Lower lobe of right lung (tissue), 2 donors: ENCODE measurements at regions not wholly inside any gene's neighbourhood (a gene's known extent, or its start where the extent isn't known, plus 50 kb on each side); places are given as distances from the start of the nearest gene placed in this dataset.
"Not testable (repeated sequence)": the region's sequence is repeated elsewhere in the genome, so short reads cannot be mapped to it uniquely, and the experiment has no call there.

ENCODE experiments used
- ATAC-seq, 2 donors: fragments of 200-7000 bp; cut with Tn5 transposase; one replicate each; pipeline ENCODE4 v1.9.1; 2020 to 2022; ENCODE audit warnings: mild to moderate bottlenecking in 2 of 2, moderate library complexity in 2 of 2
- DNase-seq: peaks from one replicate; pipeline ENCODE4 v3.0.0-alpha.2; 2020
- H3K27ac ChIP-seq: fragments of 200-600 bp; one replicate; pipeline ENCODE4 v1.8.0; 2022
- H3K27me3 ChIP-seq: fragments of 200-600 bp; one replicate; pipeline ENCODE4 v1.8.0; 2022; ENCODE audit warnings: low read depth
- H3K36me3 ChIP-seq: fragments of 200-600 bp; one replicate; pipeline ENCODE4 v1.8.0; 2022; ENCODE audit warnings: mild to moderate bottlenecking
- H3K4me1 ChIP-seq: fragments of 200-600 bp; one replicate; pipeline ENCODE4 v1.8.0; 2022
- H3K4me3 ChIP-seq: fragments of 200-600 bp; one replicate; pipeline ENCODE4 v1.8.0; 2022; ENCODE audit warnings: mild to moderate bottlenecking
- H3K9me3 ChIP-seq: fragments of 200-600 bp; one replicate; pipeline ENCODE4 v1.8.0; 2022
- intact Hi-C: fragments of 100-400 bp; cut with DNase I; formaldehyde crosslinking; loops from one replicate; pipeline ENCODE4 v1.11.0; 2022
- TF ChIP-seq, protein P1 (sequence below): fragments of 200-600 bp; IDR thresholded peaks from one replicate; pipeline ENCODE4 v1.8.0; 2022; ENCODE audit warnings: antibody characterized with exemption, mild to moderate bottlenecking
- donor health status: DM: no; HTN: yes; CAD: no; lungs with severe emphysema.

DNA sequence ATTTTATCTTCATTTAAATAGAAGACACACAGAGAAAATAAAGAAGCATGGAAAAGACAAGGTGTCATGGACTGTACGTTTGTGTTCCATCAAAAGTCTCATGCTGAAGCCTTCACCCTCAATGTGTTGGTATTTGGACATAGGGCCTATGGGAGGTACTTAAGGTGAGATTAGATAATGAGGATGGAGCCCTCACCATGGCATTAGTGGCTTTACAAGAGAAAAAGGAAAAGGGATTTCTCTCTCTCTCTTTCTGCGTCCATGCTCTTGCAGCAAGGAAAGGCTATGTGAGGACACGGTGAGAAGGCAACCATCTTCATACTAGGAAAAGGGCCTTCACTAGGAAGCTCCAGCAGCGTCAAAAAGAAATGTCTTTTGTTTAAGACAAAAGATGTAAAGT is 797.0 kb upstream of the CDH10 start:
- Histone ChIP-seq H3K36me3 (no peaks in the 10 kb centered on the region), H3K27me3 (no peaks in the 10 kb centered on the region), H3K4me1 (no peaks in the 10 kb centered on the region), H3K4me3 (no peak overlapping the region), H3K27ac (no peak overlapping the region), H3K9me3 (no peaks in the 10 kb centered on the region)
- TF ChIP-seq, protein P1, sequence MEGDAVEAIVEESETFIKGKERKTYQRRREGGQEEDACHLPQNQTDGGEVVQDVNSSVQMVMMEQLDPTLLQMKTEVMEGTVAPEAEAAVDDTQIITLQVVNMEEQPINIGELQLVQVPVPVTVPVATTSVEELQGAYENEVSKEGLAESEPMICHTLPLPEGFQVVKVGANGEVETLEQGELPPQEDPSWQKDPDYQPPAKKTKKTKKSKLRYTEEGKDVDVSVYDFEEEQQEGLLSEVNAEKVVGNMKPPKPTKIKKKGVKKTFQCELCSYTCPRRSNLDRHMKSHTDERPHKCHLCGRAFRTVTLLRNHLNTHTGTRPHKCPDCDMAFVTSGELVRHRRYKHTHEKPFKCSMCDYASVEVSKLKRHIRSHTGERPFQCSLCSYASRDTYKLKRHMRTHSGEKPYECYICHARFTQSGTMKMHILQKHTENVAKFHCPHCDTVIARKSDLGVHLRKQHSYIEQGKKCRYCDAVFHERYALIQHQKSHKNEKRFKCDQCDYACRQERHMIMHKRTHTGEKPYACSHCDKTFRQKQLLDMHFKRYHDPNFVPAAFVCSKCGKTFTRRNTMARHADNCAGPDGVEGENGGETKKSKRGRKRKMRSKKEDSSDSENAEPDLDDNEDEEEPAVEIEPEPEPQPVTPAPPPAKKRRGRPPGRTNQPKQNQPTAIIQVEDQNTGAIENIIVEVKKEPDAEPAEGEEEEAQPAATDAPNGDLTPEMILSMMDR: no peak
- intact Hi-C loops: no loop called here
- no peak for ATAC-seq
- DNase-seq: no peak

DNA sequence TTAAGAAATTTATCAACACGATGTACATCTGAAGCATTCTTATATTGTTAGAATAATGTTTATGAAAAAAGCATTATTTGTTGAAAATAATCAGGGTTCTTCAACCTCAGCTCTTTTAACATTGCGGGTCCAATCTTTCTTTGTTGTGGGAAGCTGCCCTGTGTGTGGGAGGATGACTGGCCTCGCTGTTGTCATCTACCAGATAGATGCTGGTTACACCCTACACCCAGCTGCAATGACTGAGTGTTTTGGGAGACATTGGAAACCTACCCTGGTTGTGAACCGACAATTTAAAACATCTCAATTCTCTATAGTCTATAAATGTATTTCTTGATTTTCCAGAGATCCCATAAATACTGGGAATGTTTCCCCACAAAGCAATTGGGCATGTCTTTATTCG is 794.2 kb upstream of the CDH10 start:
- no peak for ATAC-seq
- H3K27ac ChIP-seq: no peak overlapping the region
- intact Hi-C loops: no loop called here

DNA sequence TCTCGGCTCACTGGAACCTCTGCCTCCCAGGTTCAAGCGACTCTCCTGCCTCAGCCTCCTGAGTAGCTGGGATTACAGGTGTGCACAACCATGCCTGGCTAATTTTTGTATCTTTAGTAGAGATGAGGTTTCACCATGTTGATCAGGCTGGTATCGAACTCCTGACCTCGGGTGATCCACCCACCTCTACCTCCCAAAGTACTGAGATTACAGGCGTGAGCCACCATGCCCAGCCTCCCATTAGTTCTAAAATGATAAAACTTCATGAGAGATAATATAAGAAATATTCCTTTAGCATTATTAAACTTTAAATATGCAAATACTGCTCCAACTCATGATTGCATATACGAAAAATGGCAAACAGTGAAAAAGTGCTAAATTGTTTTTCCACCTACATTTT is 793.6 kb upstream of the CDH10 start:
- H3K9me3 ChIP-seq, H3K4me3 ChIP-seq, H3K36me3 ChIP-seq, H3K27me3 ChIP-seq, ATAC-seq, H3K4me1 ChIP-seq, intact Hi-C loops, DNase-seq, H3K27ac ChIP-seq: not testable (repeated sequence)

More for the DNA sequence above, 794.2 kb upstream of the CDH10 start:
- TF ChIP-seq, protein P1: no peak
- no peak overlapping the region for H3K4me3 ChIP-seq
- no peaks in the 10 kb centered on the region for H3K27me3 ChIP-seq
- H3K36me3 ChIP-seq: no peaks in the 10 kb centered on the region
- no peaks in the 10 kb centered on the region for H3K4me1 ChIP-seq
- DNase-seq: no peak
- H3K9me3 ChIP-seq: no peaks in the 10 kb centered on the region

DNA sequence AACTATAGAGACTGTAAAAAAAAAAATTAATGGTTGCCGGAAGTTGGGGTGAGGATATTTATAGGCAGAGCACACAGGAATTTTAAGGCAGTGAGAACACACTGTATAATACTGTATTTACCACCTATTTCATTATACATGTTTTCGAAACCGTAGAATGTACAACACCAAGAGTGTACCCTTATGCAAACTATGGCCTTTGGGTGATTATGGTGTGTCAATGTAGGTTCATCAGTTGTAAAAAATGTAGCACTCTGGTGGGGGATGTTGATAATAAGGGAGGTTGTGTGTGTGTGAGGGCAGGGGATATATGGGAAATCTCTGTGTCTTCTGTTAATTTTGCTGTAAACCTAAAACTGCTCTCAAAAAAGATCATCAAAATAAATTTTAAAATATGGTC is 791.7 kb upstream of the CDH10 start:
- Histone ChIP-seq H3K36me3 (no peaks in the 10 kb centered on the region), H3K27me3 (no peaks in the 10 kb centered on the region), H3K4me3 (no peak overlapping the region), H3K4me1 (no peaks in the 10 kb centered on the region), H3K27ac (no peak overlapping the region), H3K9me3 (no peaks in the 10 kb centered on the region)
- TF ChIP-seq, protein P1: no peak
- ATAC-seq (no peak), DNase-seq (no peak)
- intact Hi-C loops: no loop called here

DNA sequence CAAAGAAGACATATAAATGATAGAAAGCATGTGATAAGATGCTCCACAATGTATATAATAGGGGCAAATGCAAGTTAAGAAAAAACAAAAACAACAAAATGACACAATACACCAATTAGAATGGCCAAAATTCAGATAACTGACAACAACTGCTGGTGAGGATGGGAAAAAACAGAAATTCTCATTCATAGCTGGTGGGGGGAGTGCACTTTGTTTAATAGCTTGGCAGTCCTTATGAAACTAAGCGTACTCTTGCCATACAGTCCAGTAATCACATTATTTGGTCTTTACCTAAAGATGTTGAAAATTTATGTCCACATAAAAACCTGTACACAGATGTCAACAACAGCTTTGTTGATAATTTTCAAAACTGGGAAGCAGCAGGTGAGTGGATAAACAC is 791.1 kb upstream of the CDH10 start:
- no peak for DNase-seq
- Histone ChIP-seq H3K9me3 (no peaks in the 10 kb centered on the region), H3K36me3 (no peaks in the 10 kb centered on the region), H3K4me1 (no peaks in the 10 kb centered on the region), H3K27ac (no peak overlapping the region), H3K27me3 (no peaks in the 10 kb centered on the region), H3K4me3 (no peak overlapping the region)
- TF ChIP-seq, protein P1: no peak
- no peak for ATAC-seq
- intact Hi-C loops: no loop called here

DNA sequence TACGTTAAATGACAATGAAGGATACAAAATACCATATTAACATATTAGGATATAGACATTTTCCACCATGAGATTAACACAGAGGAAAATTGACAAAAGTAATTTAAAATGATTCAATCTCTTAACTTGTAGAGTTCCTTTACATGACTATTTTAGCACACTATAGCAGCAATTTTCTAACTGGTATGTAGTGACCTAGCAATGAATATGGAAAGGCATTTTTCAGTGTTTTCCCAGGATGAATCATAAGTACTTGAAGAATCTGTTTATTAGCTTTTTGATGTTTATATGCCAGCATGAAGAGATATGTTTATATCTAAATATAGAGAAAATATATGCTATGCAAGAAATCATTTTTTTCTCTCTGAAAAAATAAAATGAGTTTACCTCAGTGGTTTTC is 782.5 kb upstream of the CDH10 start:
- TF ChIP-seq, protein P1: no peak
- Histone ChIP-seq H3K4me1 (no peaks in the 10 kb centered on the region), H3K4me3 (no peak overlapping the region), H3K9me3 (no peaks in the 10 kb centered on the region), H3K27me3 (no peaks in the 10 kb centered on the region), H3K36me3 (no peaks in the 10 kb centered on the region), H3K27ac (no peak overlapping the region)
- intact Hi-C loops: no loop called here
- ATAC-seq: no peak
- no peak for DNase-seq
